Epithelial cell of prostate (primary cell): ENCODE measurements at regions not wholly inside any gene's neighbourhood (a gene's known extent, or its start where the extent isn't known, plus 50 kb on each side); places are given as distances from the start of the nearest gene placed in this dataset.

Experiments used
- DNase-seq: peaks from one replicate; pipeline ENCODE4 v3.0.0-alpha.2; 2011; ENCODE audit warnings: low read depth, low spot score
- H3K27ac ChIP-seq: fragments of 450-650 bp; 2 replicates; pipeline ENCODE4 v1.5.1; 2017; ENCODE audit warnings: mild to moderate bottlenecking

- DNase-seq = no peak
- H3K27ac ChIP-seq = no peak overlapping the region
Measured at GRCh38 chr15:77748078-77749064, 115.7 kb upstream of the LINGO1 start.

- no peak for DNase-seq
- no peak overlapping the region for H3K27ac ChIP-seq
Measured at GRCh38 chr15:77747175-77748077, 114.7 kb upstream of the LINGO1 start.

- no peak overlapping the region for H3K27ac ChIP-seq
- no peak for DNase-seq
Measured at GRCh38 chr15:77746254-77747174, 113.8 kb upstream of the LINGO1 start.

GRCh38 chr15:77744398-77744797, 111.7 kb upstream of the LINGO1 start:
- no peak overlapping the region for H3K27ac ChIP-seq
- no peak for DNase-seq

GRCh38 chr15:77742570-77742969, 109.9 kb upstream of the LINGO1 start:
- no peak for DNase-seq
- no peak overlapping the region for H3K27ac ChIP-seq

- DNase-seq = no peak
- H3K27ac ChIP-seq = no peak overlapping the region
Measured at GRCh38 chr15:77742127-77742526, 109.4 kb upstream of the LINGO1 start.

GRCh38 chr15:77741106-77741505, 108.4 kb upstream of the LINGO1 start:
- H3K27ac ChIP-seq = no peak overlapping the region
- no peak for DNase-seq

GRCh38 chr15:77739591-77740378, 107.1 kb upstream of the LINGO1 start:
- DNase-seq = no peak
- H3K27ac ChIP-seq = no peak overlapping the region

- no peak for DNase-seq
- no peak overlapping the region for H3K27ac ChIP-seq
Measured at GRCh38 chr15:77738441-77739302, 106.0 kb upstream of the LINGO1 start.

GRCh38 chr15:77738038-77738370, 105.3 kb upstream of the LINGO1 start:
- DNase-seq = no peak
- no peak overlapping the region for H3K27ac ChIP-seq

- DNase-seq = no peak
- H3K27ac ChIP-seq = no peak overlapping the region
Measured at GRCh38 chr15:77737238-77738037, 104.7 kb upstream of the LINGO1 start.

- no peak for DNase-seq
- no peak overlapping the region for H3K27ac ChIP-seq
Measured at GRCh38 chr15:77734306-77734705, 101.6 kb upstream of the LINGO1 start.

GRCh38 chr15:77733579-77734300, 101.0 kb upstream of the LINGO1 start:
- no peak for DNase-seq
- no peak overlapping the region for H3K27ac ChIP-seq

GRCh38 chr15:77732514-77733335, 100.0 kb upstream of the LINGO1 start:
- DNase-seq = no peak

GRCh38 chr15:77731945-77732344, 99.2 kb upstream of the LINGO1 start:
- no peak overlapping the region for H3K27ac ChIP-seq
- no peak for DNase-seq

More at GRCh38 chr15:77732514-77733335, 100.0 kb upstream of the LINGO1 start:
- no peak overlapping the region for H3K27ac ChIP-seq

GRCh38 chr15:77731067-77731466, 98.4 kb upstream of the LINGO1 start:
- H3K27ac ChIP-seq = no peak overlapping the region
- DNase-seq = no peak
